WTC11 (cell line): ENCODE measurements at regions not wholly inside any gene's neighbourhood (a gene's known extent, or its start where the extent isn't known, plus 50 kb on each side); places are given as distances from the start of the nearest gene placed in this dataset.

ENCODE experiments used
- ESRRA ChIP-seq: sonication (generic); formaldehyde crosslinking; IDR thresholded peaks from 2 replicates; pipeline ENCODE4 v1.8.1; 2022; ENCODE audit warnings: mild to moderate bottlenecking, missing genetic modification reagents, borderline replicate concordance
- IRF2 ChIP-seq: sonication (generic); formaldehyde crosslinking; IDR thresholded peaks from 2 replicates; pipeline ENCODE4 v1.8.0; 2022; ENCODE audit warnings: low read depth, missing genetic modification reagents, borderline replicate concordance
- NFYB ChIP-seq: sonication (generic); formaldehyde crosslinking; conservative IDR thresholded peaks from 2 replicates; pipeline ENCODE4 v1.8.0; 2022; ENCODE audit warnings: low read depth, missing genetic modification reagents
- NR1H2 ChIP-seq: sonication (generic); formaldehyde crosslinking; IDR thresholded peaks from 2 replicates; pipeline ENCODE4 v1.9.0; 2021; ENCODE audit warnings: mild to moderate bottlenecking, moderate library complexity, missing genetic modification reagents
- ZBTB21 ChIP-seq: sonication (generic); formaldehyde crosslinking; IDR thresholded peaks from 2 replicates; pipeline ENCODE4 v1.8.1; 2023; ENCODE audit warnings: mild to moderate bottlenecking, missing genetic modification reagents, borderline replicate concordance
- ZNF121 ChIP-seq: sonication (generic); formaldehyde crosslinking; IDR thresholded peaks from 2 replicates; pipeline ENCODE4 v1.8.0; 2023; ENCODE audit warnings: missing genetic modification reagents
- TF ChIP-seq, protein P1 (sequence below): fragments of 250-450 bp; sonication (Bioruptor Pico); IDR thresholded peaks from 2 replicates; pipeline ENCODE4 v1.9.0; 2021; ENCODE audit warnings: moderate library complexity, mild to moderate bottlenecking, inconsistent platforms, borderline replicate concordance
- TF ChIP-seq, protein P2 (sequence below): fragments of 200-600 bp; IDR thresholded peaks from 2 replicates; pipeline ENCODE4 v1.8.0; 2022; ENCODE audit warnings: antibody characterized with exemption
- TF ChIP-seq, protein P3 (sequence below): sonication (generic); formaldehyde crosslinking; IDR thresholded peaks from 2 replicates; pipeline ENCODE4 v1.8.0; 2023; ENCODE audit warnings: missing genetic modification reagents, mild to moderate bottlenecking, borderline replicate concordance
- TF ChIP-seq, protein P4 (sequence below): sonication (generic); formaldehyde crosslinking; IDR thresholded peaks from 2 replicates; pipeline ENCODE4 v1.8.0; 2023; ENCODE audit warnings: mild to moderate bottlenecking, missing genetic modification reagents
- TF ChIP-seq, protein P5 (sequence below): sonication (generic); formaldehyde crosslinking; IDR thresholded peaks from 2 replicates; pipeline ENCODE4 v1.8.1; 2023; ENCODE audit warnings: mild to moderate bottlenecking, missing genetic modification reagents, moderate library complexity

DNA sequence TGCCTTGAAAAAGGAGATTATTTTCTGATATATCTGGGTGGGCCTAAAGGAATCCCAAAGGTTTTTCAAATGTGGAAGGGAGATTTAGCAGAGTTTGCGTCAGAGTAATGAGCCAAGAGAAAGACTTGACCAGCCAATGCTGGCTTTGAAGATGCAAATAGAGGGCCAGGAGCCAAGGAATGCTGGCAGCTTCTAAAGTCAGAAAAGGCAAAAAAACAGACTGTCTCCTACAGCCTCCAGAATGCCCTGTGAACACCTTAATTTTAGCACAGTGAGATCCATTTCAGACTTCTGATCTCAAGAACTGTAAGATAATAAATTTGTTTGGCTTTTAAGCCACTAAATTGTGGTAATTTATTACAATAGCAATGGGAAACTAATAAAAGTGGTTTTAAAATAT is 122.6 kb upstream of the FREM1 start:
- TF ChIP-seq, protein P1, sequence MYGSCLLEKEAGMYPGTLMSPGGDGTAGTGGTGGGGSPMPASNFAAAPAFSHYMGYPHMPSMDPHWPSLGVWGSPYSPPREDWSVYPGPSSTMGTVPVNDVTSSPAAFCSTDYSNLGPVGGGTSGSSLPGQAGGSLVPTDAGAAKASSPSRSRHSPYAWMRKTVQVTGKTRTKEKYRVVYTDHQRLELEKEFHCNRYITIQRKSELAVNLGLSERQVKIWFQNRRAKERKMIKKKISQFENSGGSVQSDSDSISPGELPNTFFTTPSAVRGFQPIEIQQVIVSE (CRISPR knock-in tag), result no peak
- TF ChIP-seq, protein P2, sequence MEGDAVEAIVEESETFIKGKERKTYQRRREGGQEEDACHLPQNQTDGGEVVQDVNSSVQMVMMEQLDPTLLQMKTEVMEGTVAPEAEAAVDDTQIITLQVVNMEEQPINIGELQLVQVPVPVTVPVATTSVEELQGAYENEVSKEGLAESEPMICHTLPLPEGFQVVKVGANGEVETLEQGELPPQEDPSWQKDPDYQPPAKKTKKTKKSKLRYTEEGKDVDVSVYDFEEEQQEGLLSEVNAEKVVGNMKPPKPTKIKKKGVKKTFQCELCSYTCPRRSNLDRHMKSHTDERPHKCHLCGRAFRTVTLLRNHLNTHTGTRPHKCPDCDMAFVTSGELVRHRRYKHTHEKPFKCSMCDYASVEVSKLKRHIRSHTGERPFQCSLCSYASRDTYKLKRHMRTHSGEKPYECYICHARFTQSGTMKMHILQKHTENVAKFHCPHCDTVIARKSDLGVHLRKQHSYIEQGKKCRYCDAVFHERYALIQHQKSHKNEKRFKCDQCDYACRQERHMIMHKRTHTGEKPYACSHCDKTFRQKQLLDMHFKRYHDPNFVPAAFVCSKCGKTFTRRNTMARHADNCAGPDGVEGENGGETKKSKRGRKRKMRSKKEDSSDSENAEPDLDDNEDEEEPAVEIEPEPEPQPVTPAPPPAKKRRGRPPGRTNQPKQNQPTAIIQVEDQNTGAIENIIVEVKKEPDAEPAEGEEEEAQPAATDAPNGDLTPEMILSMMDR, result no peak
- TF ChIP-seq, protein P3, sequence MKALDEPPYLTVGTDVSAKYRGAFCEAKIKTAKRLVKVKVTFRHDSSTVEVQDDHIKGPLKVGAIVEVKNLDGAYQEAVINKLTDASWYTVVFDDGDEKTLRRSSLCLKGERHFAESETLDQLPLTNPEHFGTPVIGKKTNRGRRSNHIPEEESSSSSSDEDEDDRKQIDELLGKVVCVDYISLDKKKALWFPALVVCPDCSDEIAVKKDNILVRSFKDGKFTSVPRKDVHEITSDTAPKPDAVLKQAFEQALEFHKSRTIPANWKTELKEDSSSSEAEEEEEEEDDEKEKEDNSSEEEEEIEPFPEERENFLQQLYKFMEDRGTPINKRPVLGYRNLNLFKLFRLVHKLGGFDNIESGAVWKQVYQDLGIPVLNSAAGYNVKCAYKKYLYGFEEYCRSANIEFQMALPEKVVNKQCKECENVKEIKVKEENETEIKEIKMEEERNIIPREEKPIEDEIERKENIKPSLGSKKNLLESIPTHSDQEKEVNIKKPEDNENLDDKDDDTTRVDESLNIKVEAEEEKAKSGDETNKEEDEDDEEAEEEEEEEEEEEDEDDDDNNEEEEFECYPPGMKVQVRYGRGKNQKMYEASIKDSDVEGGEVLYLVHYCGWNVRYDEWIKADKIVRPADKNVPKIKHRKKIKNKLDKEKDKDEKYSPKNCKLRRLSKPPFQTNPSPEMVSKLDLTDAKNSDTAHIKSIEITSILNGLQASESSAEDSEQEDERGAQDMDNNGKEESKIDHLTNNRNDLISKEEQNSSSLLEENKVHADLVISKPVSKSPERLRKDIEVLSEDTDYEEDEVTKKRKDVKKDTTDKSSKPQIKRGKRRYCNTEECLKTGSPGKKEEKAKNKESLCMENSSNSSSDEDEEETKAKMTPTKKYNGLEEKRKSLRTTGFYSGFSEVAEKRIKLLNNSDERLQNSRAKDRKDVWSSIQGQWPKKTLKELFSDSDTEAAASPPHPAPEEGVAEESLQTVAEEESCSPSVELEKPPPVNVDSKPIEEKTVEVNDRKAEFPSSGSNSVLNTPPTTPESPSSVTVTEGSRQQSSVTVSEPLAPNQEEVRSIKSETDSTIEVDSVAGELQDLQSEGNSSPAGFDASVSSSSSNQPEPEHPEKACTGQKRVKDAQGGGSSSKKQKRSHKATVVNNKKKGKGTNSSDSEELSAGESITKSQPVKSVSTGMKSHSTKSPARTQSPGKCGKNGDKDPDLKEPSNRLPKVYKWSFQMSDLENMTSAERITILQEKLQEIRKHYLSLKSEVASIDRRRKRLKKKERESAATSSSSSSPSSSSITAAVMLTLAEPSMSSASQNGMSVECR, result no peak
- TF ChIP-seq NFYB (CRISPR knock-in tag) (no peak), ZBTB21 (CRISPR knock-in tag) (no peak), ZNF121 (no peak), IRF2 (CRISPR knock-in tag) (no peak), NR1H2 (CRISPR knock-in tag) (no peak), ESRRA (CRISPR knock-in tag) (no peak)
- TF ChIP-seq, protein P4, sequence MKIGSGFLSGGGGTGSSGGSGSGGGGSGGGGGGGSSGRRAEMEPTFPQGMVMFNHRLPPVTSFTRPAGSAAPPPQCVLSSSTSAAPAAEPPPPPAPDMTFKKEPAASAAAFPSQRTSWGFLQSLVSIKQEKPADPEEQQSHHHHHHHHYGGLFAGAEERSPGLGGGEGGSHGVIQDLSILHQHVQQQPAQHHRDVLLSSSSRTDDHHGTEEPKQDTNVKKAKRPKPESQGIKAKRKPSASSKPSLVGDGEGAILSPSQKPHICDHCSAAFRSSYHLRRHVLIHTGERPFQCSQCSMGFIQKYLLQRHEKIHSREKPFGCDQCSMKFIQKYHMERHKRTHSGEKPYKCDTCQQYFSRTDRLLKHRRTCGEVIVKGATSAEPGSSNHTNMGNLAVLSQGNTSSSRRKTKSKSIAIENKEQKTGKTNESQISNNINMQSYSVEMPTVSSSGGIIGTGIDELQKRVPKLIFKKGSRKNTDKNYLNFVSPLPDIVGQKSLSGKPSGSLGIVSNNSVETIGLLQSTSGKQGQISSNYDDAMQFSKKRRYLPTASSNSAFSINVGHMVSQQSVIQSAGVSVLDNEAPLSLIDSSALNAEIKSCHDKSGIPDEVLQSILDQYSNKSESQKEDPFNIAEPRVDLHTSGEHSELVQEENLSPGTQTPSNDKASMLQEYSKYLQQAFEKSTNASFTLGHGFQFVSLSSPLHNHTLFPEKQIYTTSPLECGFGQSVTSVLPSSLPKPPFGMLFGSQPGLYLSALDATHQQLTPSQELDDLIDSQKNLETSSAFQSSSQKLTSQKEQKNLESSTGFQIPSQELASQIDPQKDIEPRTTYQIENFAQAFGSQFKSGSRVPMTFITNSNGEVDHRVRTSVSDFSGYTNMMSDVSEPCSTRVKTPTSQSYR (CRISPR knock-in tag), result no peak
- TF ChIP-seq, protein P5, sequence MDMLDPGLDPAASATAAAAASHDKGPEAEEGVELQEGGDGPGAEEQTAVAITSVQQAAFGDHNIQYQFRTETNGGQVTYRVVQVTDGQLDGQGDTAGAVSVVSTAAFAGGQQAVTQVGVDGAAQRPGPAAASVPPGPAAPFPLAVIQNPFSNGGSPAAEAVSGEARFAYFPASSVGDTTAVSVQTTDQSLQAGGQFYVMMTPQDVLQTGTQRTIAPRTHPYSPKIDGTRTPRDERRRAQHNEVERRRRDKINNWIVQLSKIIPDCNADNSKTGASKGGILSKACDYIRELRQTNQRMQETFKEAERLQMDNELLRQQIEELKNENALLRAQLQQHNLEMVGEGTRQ, result no peak
